RWPE2 (cell line): ENCODE measurements at regions not wholly inside any gene's neighbourhood (a gene's known extent, or its start where the extent isn't known, plus 50 kb on each side); places are given as distances from the start of the nearest gene placed in this dataset.

Source experiments
- ATAC-seq: fragments of 200-7000 bp; cut with Tn5 transposase; 3 replicates; pipeline ENCODE4 v1.9.1; 2021; ENCODE audit warnings: low read depth
- DNase-seq: peaks from one replicate; pipeline ENCODE4 v3.0.0-alpha.2; 2020; ENCODE audit warnings: low spot score
- H3K27ac ChIP-seq: fragments of 450-650 bp; 2 replicates; pipeline ENCODE4 v1.5.1; 2017; ENCODE audit warnings: mild to moderate bottlenecking; ENCODE audit not compliant: poor library complexity, severe bottlenecking
- H3K27me3 ChIP-seq: fragments of 250-450 bp; sonication (Bioruptor Pico); 2 replicates; pipeline ENCODE4 v1.5.1; 2021; ENCODE audit warnings: mild to moderate bottlenecking, moderate library complexity; ENCODE audit not compliant: insufficient read depth, poor library complexity, severe bottlenecking
- H3K36me3 ChIP-seq: fragments of 250-450 bp; sonication (Bioruptor Pico); 2 replicates; pipeline ENCODE4 v1.5.1; 2020; ENCODE audit warnings: low read depth, mild to moderate bottlenecking, moderate library complexity
- H3K4me1 ChIP-seq: fragments of 250-450 bp; sonication (Bioruptor Pico); 2 replicates; pipeline ENCODE4 v1.5.1; 2021; ENCODE audit warnings: mild to moderate bottlenecking, moderate library complexity; ENCODE audit not compliant: insufficient read depth, poor library complexity, severe bottlenecking
- H3K4me3 ChIP-seq: fragments of 250-450 bp; sonication (Bioruptor Pico); 2 replicates; pipeline ENCODE4 v1.5.1; 2021; ENCODE audit warnings: mild to moderate bottlenecking, moderate library complexity; ENCODE audit not compliant: severe bottlenecking
- H3K9me3 ChIP-seq: fragments of 250-450 bp; sonication (Bioruptor Pico); 2 replicates; pipeline ENCODE4 v1.5.1; 2021; ENCODE audit warnings: mild to moderate bottlenecking, moderate library complexity; ENCODE audit not compliant: severe bottlenecking
- CTCF ChIP-seq: fragments of 450-650 bp; IDR thresholded peaks from one replicate; pipeline ENCODE4 v1.5.1; 2017; ENCODE audit warnings: mild to moderate bottlenecking, moderate library complexity; ENCODE audit not compliant: poor library complexity, severe bottlenecking

GRCh38 chr6:137291441-137291840 is 72.3 kb upstream of the IFNGR1 start:
- no peaks in the 10 kb centered on the region for H3K9me3 ChIP-seq
- no peak overlapping the region for H3K4me3 ChIP-seq
- no peak for DNase-seq
- no peaks in the 10 kb centered on the region for H3K27me3 ChIP-seq
- peaks cover 18% of the 10 kb centered on the region for H3K4me1 ChIP-seq
- no peak overlapping the region for H3K27ac ChIP-seq
- peak; percentile 72 for ATAC-seq
- no peak for TF ChIP-seq CTCF
- H3K36me3 ChIP-seq, result no peaks in the 10 kb centered on the region

GRCh38 chr6:137290601-137291261 is 71.5 kb upstream of the IFNGR1 start:
- ATAC-seq, result peak; percentile 58
- H3K27ac ChIP-seq, result no peak overlapping the region

GRCh38 chr6:137286916-137287315 is 67.7 kb upstream of the IFNGR1 start:
- H3K27me3 ChIP-seq, result no peaks in the 10 kb centered on the region
- H3K27ac ChIP-seq, result no peak overlapping the region
- DNase-seq (no peak), ATAC-seq (no peak)
- H3K9me3 ChIP-seq, result no peaks in the 10 kb centered on the region
- no peaks in the 10 kb centered on the region for H3K36me3 ChIP-seq
- no peak for TF ChIP-seq CTCF
- peaks cover 18% of the 10 kb centered on the region for H3K4me1 ChIP-seq
- H3K4me3 ChIP-seq, result no peak overlapping the region

More at GRCh38 chr6:137290601-137291261, 71.5 kb upstream of the IFNGR1 start:
- Histone ChIP-seq H3K36me3 (no peaks in the 10 kb centered on the region), H3K9me3 (no peaks in the 10 kb centered on the region), H3K27me3 (no peaks in the 10 kb centered on the region), H3K4me3 (no peak overlapping the region), H3K4me1 (peaks cover 18% of the 10 kb centered on the region)
- TF ChIP-seq CTCF, result no peak
- DNase-seq, result no peak

- no peak for ATAC-seq
- DNase-seq, result no peak
- Histone ChIP-seq H3K4me1 (peaks cover 14% of the 10 kb centered on the region), H3K27ac (no peak overlapping the region), H3K27me3 (no peaks in the 10 kb centered on the region), H3K9me3 (no peaks in the 10 kb centered on the region), H3K4me3 (no peak overlapping the region), H3K36me3 (no peaks in the 10 kb centered on the region)
- no peak for TF ChIP-seq CTCF
Measured at GRCh38 chr6:137286368-137286767, 67.2 kb upstream of the IFNGR1 start.

DNA sequence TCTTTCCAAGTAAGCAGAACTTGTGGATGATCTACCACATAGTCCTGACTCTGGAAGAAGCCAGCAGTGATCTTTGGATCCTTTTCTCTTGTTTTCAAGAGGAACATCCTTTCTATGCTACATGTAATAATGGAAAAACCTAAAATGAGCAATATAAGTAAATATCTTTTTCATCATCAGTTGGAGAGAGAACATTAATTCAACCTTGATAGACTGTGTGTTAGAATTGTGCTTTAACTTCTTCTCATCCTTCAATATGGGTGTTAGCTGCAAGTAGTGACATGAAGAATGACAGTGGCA is 65.6 kb upstream of the IFNGR1 start:
- no peak overlapping the region for H3K4me3 ChIP-seq
- H3K36me3 ChIP-seq, result no peaks in the 10 kb centered on the region
- H3K27ac ChIP-seq, result no peak overlapping the region
- TF ChIP-seq CTCF, result no peak
- H3K9me3 ChIP-seq, result no peaks in the 10 kb centered on the region
- H3K4me1 ChIP-seq, result no peaks in the 10 kb centered on the region
- no peaks in the 10 kb centered on the region for H3K27me3 ChIP-seq
- no peak for DNase-seq
- ATAC-seq, result no peak
